IPS-15b (cell line): ENCODE measurements at regions not wholly inside any gene's neighbourhood (a gene's known extent, or its start where the extent isn't known, plus 50 kb on each side); places are given as distances from the start of the nearest gene placed in this dataset.

Experiments
- H3K27me3 ChIP-seq: one replicate; pipeline ENCODE4 v1.6.1; 2013; ENCODE audit warnings: low read length; ENCODE audit not compliant: control insufficient read depth, insufficient read depth
- H3K36me3 ChIP-seq: one replicate; pipeline ENCODE4 v1.6.1; 2013; ENCODE audit warnings: low read length; ENCODE audit not compliant: control insufficient read depth, insufficient read depth
- H3K4me1 ChIP-seq: one replicate; pipeline ENCODE4 v1.6.1; 2013; ENCODE audit warnings: mild to moderate bottlenecking, low read length; ENCODE audit not compliant: control insufficient read depth, insufficient read depth
- H3K4me3 ChIP-seq: one replicate; pipeline ENCODE4 v1.5.1; 2013; ENCODE audit warnings: low read depth, low read length
- H3K9ac ChIP-seq: one replicate; pipeline ENCODE4 v1.6.1; 2013; ENCODE audit warnings: low read depth, mild to moderate bottlenecking, low read length
- H3K9me3 ChIP-seq: one replicate; pipeline ENCODE4 v1.6.1; 2013; ENCODE audit warnings: mild to moderate bottlenecking, low read length; ENCODE audit not compliant: control insufficient read depth, insufficient read depth

- Histone ChIP-seq H3K36me3 (no peaks in the 10 kb centered on the region), H3K9ac (no peak overlapping the region), H3K4me3 (no peak overlapping the region), H3K9me3 (no peaks in the 10 kb centered on the region), H3K4me1 (no peaks in the 10 kb centered on the region), H3K27me3 (no peaks in the 10 kb centered on the region)
These were observed 824.5 kb upstream of the WWC1 start for GRCh38 chr5:167466992-167467391.

DNA sequence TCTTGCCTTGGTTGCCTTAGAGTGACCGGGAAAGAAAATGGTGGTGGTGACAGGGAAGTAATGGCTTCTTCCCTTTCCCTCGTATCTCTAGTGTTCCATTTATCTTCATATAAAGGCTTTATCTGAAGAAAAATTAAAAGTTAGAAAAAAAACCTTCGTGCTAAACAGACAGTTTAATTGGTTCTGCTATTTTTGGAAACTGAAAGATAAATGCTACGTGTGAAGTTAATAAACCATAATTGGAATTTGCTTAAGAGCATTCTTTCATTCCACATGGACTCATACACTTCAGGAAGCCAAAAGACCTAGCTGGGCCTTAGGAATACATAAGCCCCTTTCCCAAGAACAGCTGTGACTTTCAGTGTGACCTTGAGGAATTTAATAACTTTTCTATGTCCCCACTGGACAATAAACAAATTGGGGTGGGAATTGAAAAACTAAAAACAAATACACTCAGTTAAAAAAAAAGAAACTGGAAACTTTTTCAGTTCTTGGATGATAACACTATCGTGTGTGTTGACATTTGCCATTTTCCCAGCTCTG, 818.8 kb upstream of the WWC1 start:
- Histone ChIP-seq H3K36me3 (no peaks in the 10 kb centered on the region), H3K4me1 (no peaks in the 10 kb centered on the region), H3K27me3 (no peaks in the 10 kb centered on the region), H3K4me3 (no peak overlapping the region), H3K9ac (no peak overlapping the region), H3K9me3 (no peaks in the 10 kb centered on the region)

GRCh38 chr5:167478188-167478587, 813.3 kb upstream of the WWC1 start:
- Histone ChIP-seq H3K27me3 (no peaks in the 10 kb centered on the region), H3K9ac (no peak overlapping the region), H3K4me3 (no peak overlapping the region), H3K9me3 (no peaks in the 10 kb centered on the region), H3K4me1 (no peaks in the 10 kb centered on the region), H3K36me3 (no peaks in the 10 kb centered on the region)

DNA sequence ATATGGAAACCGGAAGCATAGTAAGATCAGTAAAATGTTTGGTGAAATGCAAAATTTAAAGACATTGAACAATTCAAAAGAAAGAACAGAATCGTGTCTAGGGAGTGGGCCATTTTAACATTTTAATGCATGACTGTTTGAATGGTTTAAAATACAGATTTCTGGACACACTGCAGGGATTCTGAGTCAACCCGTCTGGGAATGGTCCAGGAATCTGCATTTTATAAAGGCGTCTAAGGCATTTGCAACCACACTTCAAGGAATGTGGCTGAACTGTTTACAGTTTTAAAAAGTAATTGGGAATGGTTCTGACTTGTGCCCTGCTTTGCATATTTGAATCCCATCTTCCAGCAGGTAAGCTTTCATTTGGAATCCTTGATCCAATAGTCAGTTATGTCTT, 811.7 kb upstream of the WWC1 start:
- H3K9me3 ChIP-seq = no peaks in the 10 kb centered on the region
- H3K4me3 ChIP-seq = no peak overlapping the region
- no peaks in the 10 kb centered on the region for H3K4me1 ChIP-seq
- no peak overlapping the region for H3K9ac ChIP-seq
- no peaks in the 10 kb centered on the region for H3K27me3 ChIP-seq
- no peaks in the 10 kb centered on the region for H3K36me3 ChIP-seq

- H3K36me3 ChIP-seq = no peaks in the 10 kb centered on the region
These were observed 810.1 kb upstream of the WWC1 start for GRCh38 chr5:167481345-167481744.

GRCh38 chr5:167482555-167482954, 808.9 kb upstream of the WWC1 start:
- Histone ChIP-seq H3K27me3 (no peaks in the 10 kb centered on the region), H3K36me3 (no peaks in the 10 kb centered on the region), H3K4me1 (no peaks in the 10 kb centered on the region), H3K9me3 (no peaks in the 10 kb centered on the region), H3K4me3 (no peak overlapping the region), H3K9ac (no peak overlapping the region)

More at GRCh38 chr5:167481345-167481744, 810.1 kb upstream of the WWC1 start:
- Histone ChIP-seq H3K9ac (no peak overlapping the region), H3K27me3 (no peaks in the 10 kb centered on the region), H3K9me3 (no peaks in the 10 kb centered on the region), H3K4me3 (no peak overlapping the region), H3K4me1 (no peaks in the 10 kb centered on the region)

DNA sequence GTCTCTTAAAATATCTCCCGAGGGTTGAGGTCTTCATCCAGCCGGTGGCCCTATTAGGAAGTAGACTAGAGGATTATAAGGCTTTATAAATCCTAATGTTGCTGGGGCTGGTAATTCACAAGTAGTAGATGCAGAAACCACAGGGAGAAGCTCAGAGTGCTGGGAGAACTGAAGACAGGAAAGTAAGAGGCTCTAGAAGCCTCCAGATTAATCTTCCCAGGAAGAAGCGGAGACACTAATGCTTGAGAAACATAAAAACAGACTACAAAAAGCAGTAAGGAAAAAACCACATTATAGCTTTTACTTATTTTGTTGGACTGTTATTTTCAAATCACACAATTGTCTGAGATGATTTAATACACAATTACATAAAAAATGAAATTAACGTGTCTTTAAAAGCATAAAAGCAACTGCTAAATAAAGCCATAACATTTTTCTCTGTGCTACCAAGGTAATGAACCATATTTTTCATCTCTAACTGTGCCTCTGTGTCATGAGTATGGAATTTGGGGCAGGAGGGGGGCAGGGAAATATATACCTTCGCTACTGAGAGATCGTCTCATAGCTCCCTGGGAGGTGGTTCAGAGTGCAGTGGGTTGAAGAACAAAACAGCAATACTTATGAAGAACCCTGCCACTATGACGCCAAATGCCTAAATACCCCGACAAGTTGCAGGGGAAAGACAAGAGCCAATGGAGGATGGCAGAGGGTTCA, 806.2 kb upstream of the WWC1 start:
- Histone ChIP-seq H3K4me1 (no peaks in the 10 kb centered on the region), H3K9ac (no peak overlapping the region), H3K4me3 (no peak overlapping the region), H3K36me3 (no peaks in the 10 kb centered on the region), H3K9me3 (no peaks in the 10 kb centered on the region), H3K27me3 (no peaks in the 10 kb centered on the region)

- Histone ChIP-seq H3K9ac (no peak overlapping the region), H3K36me3 (no peaks in the 10 kb centered on the region), H3K4me1 (no peaks in the 10 kb centered on the region), H3K9me3 (no peaks in the 10 kb centered on the region), H3K27me3 (no peaks in the 10 kb centered on the region), H3K4me3 (no peak overlapping the region)
These were observed 803.1 kb upstream of the WWC1 start for GRCh38 chr5:167488371-167488770.

DNA sequence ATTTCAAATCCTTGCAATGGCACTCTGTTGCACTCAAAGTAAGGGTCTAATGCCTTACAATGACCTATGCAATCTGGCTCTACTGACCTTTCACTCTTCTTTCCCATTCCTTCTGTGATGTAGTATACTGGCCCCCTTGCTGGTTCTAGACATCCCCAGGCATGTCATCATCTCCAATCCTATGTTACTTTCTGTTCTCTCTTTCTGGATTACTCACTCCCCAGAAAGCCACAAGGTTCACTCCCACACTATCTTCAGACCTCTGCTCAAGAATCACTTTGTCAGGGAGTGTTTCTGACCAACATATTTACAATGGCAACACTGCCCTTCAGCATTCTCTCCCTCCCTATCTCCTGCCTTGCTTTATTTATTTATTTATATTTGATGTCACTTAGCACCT, 802.2 kb upstream of the WWC1 start:
- Histone ChIP-seq H3K27me3 (no peaks in the 10 kb centered on the region), H3K9ac (no peak overlapping the region), H3K4me3 (no peak overlapping the region), H3K36me3 (no peaks in the 10 kb centered on the region), H3K4me1 (no peaks in the 10 kb centered on the region), H3K9me3 (no peaks in the 10 kb centered on the region)

GRCh38 chr5:167503926-167504720, 787.3 kb upstream of the WWC1 start:
- no peak overlapping the region for H3K4me3 ChIP-seq
- no peaks in the 10 kb centered on the region for H3K9me3 ChIP-seq
- no peaks in the 10 kb centered on the region for H3K4me1 ChIP-seq

DNA sequence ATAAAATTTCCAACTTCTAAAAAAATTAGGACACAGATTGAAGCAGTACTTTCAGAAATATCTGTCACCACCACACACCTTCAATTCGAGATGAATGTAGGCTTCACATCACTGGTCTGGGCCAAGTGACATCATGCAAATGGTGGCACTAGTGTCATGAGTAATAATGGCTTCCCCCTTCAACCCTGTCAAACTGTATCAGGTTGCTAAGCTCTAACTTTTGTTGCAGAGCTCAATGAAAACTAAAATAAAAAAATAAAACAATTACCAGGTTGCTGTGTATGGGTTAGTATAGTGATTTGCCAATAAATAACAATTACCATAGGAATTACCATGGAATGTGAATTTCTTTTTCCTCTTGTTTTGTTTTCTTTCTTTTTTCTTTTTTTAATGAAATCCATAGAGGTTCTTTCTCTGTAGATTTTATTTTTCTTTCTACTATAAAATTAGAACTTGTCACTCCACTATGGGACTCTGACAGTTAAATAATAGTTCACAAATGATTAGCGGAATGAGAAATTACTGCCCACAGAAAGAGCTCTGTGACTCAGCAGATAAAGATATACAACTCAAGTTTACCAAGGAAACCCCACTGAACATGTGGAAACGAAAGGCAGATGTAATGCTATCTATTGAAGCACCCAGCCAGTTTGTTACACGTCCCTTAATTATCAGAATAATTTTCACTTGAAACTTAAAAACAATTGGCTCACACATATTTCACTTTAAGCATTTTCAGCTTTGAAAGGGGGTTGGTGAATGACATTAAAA, 783.8 kb upstream of the WWC1 start:
- no peaks in the 10 kb centered on the region for H3K27me3 ChIP-seq
- no peak overlapping the region for H3K9ac ChIP-seq

More at GRCh38 chr5:167503926-167504720, 787.3 kb upstream of the WWC1 start:
- Histone ChIP-seq H3K36me3 (no peaks in the 10 kb centered on the region), H3K9ac (no peak overlapping the region), H3K27me3 (no peaks in the 10 kb centered on the region)

More for the DNA sequence above, 783.8 kb upstream of the WWC1 start:
- H3K4me1 ChIP-seq = peaks cover 9% of the 10 kb centered on the region
- H3K4me3 ChIP-seq = no peak overlapping the region
- H3K9me3 ChIP-seq = no peaks in the 10 kb centered on the region
- H3K36me3 ChIP-seq = no peaks in the 10 kb centered on the region
